ENCODE measurements at regions not wholly inside any gene's neighbourhood (a gene's known extent, or its start where the extent isn't known, plus 50 kb on each side); places are given as distances from the start of the nearest gene placed in this dataset.

GRCh38 chr2:217466104-217466503 is 536.7 kb downstream of the TNS1 start:
- TF ChIP-seq CTCF (IDR thresholded peaks at IDR 0.05) = no peak
- no peak for TF ChIP-seq POLR2A (IDR thresholded peaks at IDR 0.05)

Measured in body of pancreas (tissue), 4 donors.